ENCODE measurements at regions not wholly inside any gene's neighbourhood (a gene's known extent, or its start where the extent isn't known, plus 50 kb on each side); places are given as distances from the start of the nearest gene placed in this dataset.

DNA sequence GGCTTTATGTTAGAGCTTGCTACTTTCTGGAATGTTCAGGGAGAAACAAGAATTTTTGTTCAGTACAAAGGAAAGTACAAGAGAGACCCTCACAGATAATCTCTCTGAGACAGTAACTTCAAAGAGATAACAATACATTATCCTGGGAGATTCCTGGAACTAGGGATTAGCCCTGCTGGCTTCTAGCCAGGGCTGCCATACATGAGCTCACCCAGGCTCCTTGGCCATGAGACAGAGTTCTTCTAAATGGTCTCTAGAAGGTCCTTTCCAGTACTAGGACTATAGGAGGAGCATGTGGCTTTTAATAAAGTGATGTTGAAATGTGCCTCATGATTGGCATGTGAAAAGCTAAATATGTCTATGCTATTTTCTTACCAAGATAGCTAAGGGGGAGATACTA lies 342.5 kb downstream of the EMP1 start:
- Histone ChIP-seq H3K4me2 (ENCODE audit: low read length) (no peak overlapping the region), H3K79me2 (ENCODE audit: insufficient read depth, low read depth, low read length) (no peaks in the 10 kb centered on the region), H3K4me1 (ENCODE audit: insufficient read depth, low read length, poor library complexity, severe bottlenecking) (no peaks in the 10 kb centered on the region), H2AFZ (ENCODE audit: low read length) (no peak overlapping the region), H4K20me1 (ENCODE audit: insufficient read depth, low read length) (no peaks in the 10 kb centered on the region), H3K36me3 (ENCODE audit: insufficient read depth, low read length) (no peaks in the 10 kb centered on the region), H3K27ac (ENCODE audit: low read depth, low read length, poor library complexity, severe bottlenecking) (no peak overlapping the region), H3K9me3 (ENCODE audit: low read length) (no peaks in the 10 kb centered on the region), H3K9me2 (ENCODE audit: insufficient read depth, low read length) (no peaks in the 10 kb centered on the region), H3K4me3 (ENCODE audit: low read depth, low read length, poor library complexity, severe bottlenecking) (no peak overlapping the region)
- BruUV-seq (replicated peaks) = no TSS peak
- POLR2A ChIA-PET = interaction anchor here (0.6 kb wide), 2 partner anchors 42 to 284 kb away, joined by 3 to 4 read pairs; no protein-coding TSS in a partner anchor
- intact Hi-C loops (cut with micrococcal nuclease; ENCODE audit: unreplicated experiment) = loop anchor here (10.0 kb wide), 1 partner anchor 626 kb away; no protein-coding TSS in a partner anchor
- CTCF ChIA-PET (ENCODE audit: unreplicated experiment) = no interaction called here
- TF ChIP-seq EZH2phosphoT487 (IDR thresholded peaks at IDR 0.05; ENCODE audit: borderline replicate concordance, low read depth, low read length) = no peak
- TF ChIP-seq, protein P1, sequence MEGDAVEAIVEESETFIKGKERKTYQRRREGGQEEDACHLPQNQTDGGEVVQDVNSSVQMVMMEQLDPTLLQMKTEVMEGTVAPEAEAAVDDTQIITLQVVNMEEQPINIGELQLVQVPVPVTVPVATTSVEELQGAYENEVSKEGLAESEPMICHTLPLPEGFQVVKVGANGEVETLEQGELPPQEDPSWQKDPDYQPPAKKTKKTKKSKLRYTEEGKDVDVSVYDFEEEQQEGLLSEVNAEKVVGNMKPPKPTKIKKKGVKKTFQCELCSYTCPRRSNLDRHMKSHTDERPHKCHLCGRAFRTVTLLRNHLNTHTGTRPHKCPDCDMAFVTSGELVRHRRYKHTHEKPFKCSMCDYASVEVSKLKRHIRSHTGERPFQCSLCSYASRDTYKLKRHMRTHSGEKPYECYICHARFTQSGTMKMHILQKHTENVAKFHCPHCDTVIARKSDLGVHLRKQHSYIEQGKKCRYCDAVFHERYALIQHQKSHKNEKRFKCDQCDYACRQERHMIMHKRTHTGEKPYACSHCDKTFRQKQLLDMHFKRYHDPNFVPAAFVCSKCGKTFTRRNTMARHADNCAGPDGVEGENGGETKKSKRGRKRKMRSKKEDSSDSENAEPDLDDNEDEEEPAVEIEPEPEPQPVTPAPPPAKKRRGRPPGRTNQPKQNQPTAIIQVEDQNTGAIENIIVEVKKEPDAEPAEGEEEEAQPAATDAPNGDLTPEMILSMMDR (conservative IDR thresholded peaks at IDR 0.05; ENCODE audit: low read length) = no peak
- no peak for DNase-seq (ENCODE audit: low spot score)

DNA sequence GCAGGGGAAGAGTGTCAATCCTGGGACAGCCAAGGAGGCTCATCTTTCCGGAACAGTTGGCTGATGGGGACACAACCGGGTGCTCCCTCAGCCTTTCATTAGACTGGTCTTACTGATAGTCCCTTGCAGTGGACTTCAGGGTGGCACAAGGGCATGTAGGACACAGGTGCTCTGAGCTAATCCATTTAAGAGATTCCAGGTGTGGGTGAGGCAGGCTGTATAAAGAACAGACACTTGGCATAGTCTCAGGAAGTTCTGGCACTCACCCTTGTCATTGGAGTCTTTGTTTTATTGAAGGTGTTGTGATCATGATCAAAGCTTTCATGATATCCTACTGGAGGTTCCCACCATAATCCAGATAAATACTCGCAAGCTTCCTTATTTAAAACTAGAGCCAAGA lies 341.6 kb downstream of the EMP1 start:
- no TSS peak for BruUV-seq (replicated peaks)
- no peak overlapping the region for H3K4me3 ChIP-seq (ENCODE audit: low read depth, low read length, poor library complexity, severe bottlenecking)
- H3K9me2 ChIP-seq (ENCODE audit: insufficient read depth, low read length) = no peaks in the 10 kb centered on the region
- H4K20me1 ChIP-seq (ENCODE audit: insufficient read depth, low read length) = no peaks in the 10 kb centered on the region
- CTCF ChIA-PET (ENCODE audit: unreplicated experiment) = no interaction called here
- no peak for DNase-seq (ENCODE audit: low spot score)
- no peaks in the 10 kb centered on the region for H3K79me2 ChIP-seq (ENCODE audit: insufficient read depth, low read depth, low read length)
- intact Hi-C loops (cut with micrococcal nuclease; ENCODE audit: unreplicated experiment) = loop anchor here (10.0 kb wide), 1 partner anchor 627 kb away; no protein-coding TSS in a partner anchor
- H3K9me3 ChIP-seq (ENCODE audit: low read length) = no peaks in the 10 kb centered on the region
- no peaks in the 10 kb centered on the region for H3K4me1 ChIP-seq (ENCODE audit: insufficient read depth, low read length, poor library complexity, severe bottlenecking)
- no peak for TF ChIP-seq EZH2phosphoT487 (IDR thresholded peaks at IDR 0.05; ENCODE audit: borderline replicate concordance, low read depth, low read length)
- TF ChIP-seq, protein P1 (conservative IDR thresholded peaks at IDR 0.05; ENCODE audit: low read length) = no peak
- H2AFZ ChIP-seq (ENCODE audit: low read length) = no peak overlapping the region
- POLR2A ChIA-PET = interaction anchor here (1.0 kb wide), 1 partner anchor 10 kb away, joined by 3 read pairs; no protein-coding TSS in a partner anchor
- H3K27ac ChIP-seq (ENCODE audit: low read depth, low read length, poor library complexity, severe bottlenecking) = no peak overlapping the region
- no peaks in the 10 kb centered on the region for H3K36me3 ChIP-seq (ENCODE audit: insufficient read depth, low read length)
- H3K4me2 ChIP-seq (ENCODE audit: low read length) = no peak overlapping the region

DNA sequence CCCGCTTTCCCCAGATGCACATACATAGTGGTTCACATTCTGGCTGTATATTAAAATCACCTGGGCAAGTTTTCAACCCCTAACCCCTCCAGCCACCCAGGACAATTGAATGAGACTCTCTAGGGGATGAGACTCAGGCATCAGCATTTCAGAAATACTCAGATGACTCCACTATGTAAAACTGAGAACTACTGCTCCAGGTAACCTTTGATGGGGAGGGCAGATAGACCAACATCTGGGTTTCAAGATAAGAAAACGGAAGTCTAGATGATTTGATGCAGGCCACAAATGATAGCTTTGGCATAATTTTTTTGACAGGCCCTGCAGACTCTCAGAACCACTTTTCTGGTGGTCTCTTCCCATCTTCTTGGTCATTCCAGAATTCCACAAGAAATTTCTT lies 341.1 kb downstream of the EMP1 start:
- no peak for TF ChIP-seq EZH2phosphoT487 (IDR thresholded peaks at IDR 0.05; ENCODE audit: borderline replicate concordance, low read depth, low read length)
- TF ChIP-seq, protein P1 (conservative IDR thresholded peaks at IDR 0.05; ENCODE audit: low read length) = no peak
- POLR2A ChIA-PET = interaction anchor here (1.0 kb wide), 1 partner anchor 10 kb away, joined by 3 read pairs; no protein-coding TSS in a partner anchor
- H2AFZ ChIP-seq (ENCODE audit: low read length) = no peak overlapping the region
- H3K9me3 ChIP-seq (ENCODE audit: low read length) = no peaks in the 10 kb centered on the region
- H3K27ac ChIP-seq (ENCODE audit: low read depth, low read length, poor library complexity, severe bottlenecking) = no peak overlapping the region
- intact Hi-C loops (cut with micrococcal nuclease; ENCODE audit: unreplicated experiment) = loop anchor here (10.0 kb wide), 1 partner anchor 627 kb away; no protein-coding TSS in a partner anchor
- H3K9me2 ChIP-seq (ENCODE audit: insufficient read depth, low read length) = no peaks in the 10 kb centered on the region
- H3K4me3 ChIP-seq (ENCODE audit: low read depth, low read length, poor library complexity, severe bottlenecking) = no peak overlapping the region
- no peaks in the 10 kb centered on the region for H4K20me1 ChIP-seq (ENCODE audit: insufficient read depth, low read length)
- CTCF ChIA-PET (ENCODE audit: unreplicated experiment) = no interaction called here
- no peaks in the 10 kb centered on the region for H3K79me2 ChIP-seq (ENCODE audit: insufficient read depth, low read depth, low read length)
- H3K4me1 ChIP-seq (ENCODE audit: insufficient read depth, low read length, poor library complexity, severe bottlenecking) = no peaks in the 10 kb centered on the region
- H3K36me3 ChIP-seq (ENCODE audit: insufficient read depth, low read length) = no peaks in the 10 kb centered on the region
- BruUV-seq (replicated peaks) = no TSS peak
- no peak overlapping the region for H3K4me2 ChIP-seq (ENCODE audit: low read length)
- no peak for DNase-seq (ENCODE audit: low spot score)
